NCI-H2029 treated with DMSO at 0.1 percent for 48 hours (cell line): ENCODE measurements at regions not wholly inside any gene's neighbourhood (a gene's known extent, or its start where the extent isn't known, plus 50 kb on each side); places are given as distances from the start of the nearest gene placed in this dataset.
"Not testable (repeated sequence)": the region's sequence is repeated elsewhere in the genome, so short reads cannot be mapped to it uniquely, and the experiment has no call there.

Experiments
- DNase-seq: peaks from one replicate; lab custom pipeline; 2025; lab: John Stamatoyannopoulos, UW

- DNase-seq, result no peak
Measured at GRCh38 chr4:77446601-77447000, 159.0 kb upstream of the CXCL13 start.

GRCh38 chr4:77449171-77449570 lies 156.4 kb upstream of the CXCL13 start:
- DNase-seq, result no peak

GRCh38 chr4:77450006-77450405 lies 155.6 kb upstream of the CXCL13 start:
- no peak for DNase-seq

GRCh38 chr4:77451530-77451929 lies 154.1 kb upstream of the CXCL13 start:
- DNase-seq, result no peak

- DNase-seq, result not testable (repeated sequence)
Measured at GRCh38 chr4:77452117-77452516, 153.5 kb upstream of the CXCL13 start.

GRCh38 chr4:77453911-77454310 lies 151.7 kb upstream of the CXCL13 start:
- no peak for DNase-seq

- no peak for DNase-seq
Measured at GRCh38 chr4:77454858-77455257, 150.8 kb upstream of the CXCL13 start.

- DNase-seq, result not testable (repeated sequence)
Measured at GRCh38 chr4:77464100-77464499, 141.5 kb upstream of the CXCL13 start.

- DNase-seq, result no peak
Measured at GRCh38 chr4:77465271-77465670, 140.3 kb upstream of the CXCL13 start.

GRCh38 chr4:77466430-77466829 lies 139.2 kb upstream of the CXCL13 start:
- no peak for DNase-seq

- DNase-seq, result no peak
Measured at GRCh38 chr4:77471821-77472495, 133.7 kb upstream of the CXCL13 start.

- DNase-seq, result peak; percentile 11
Measured at GRCh38 chr4:77473509-77473908, 132.1 kb upstream of the CXCL13 start.

GRCh38 chr4:77481856-77482255 lies 123.8 kb upstream of the CXCL13 start:
- no peak for DNase-seq

GRCh38 chr4:77488882-77489281 lies 116.7 kb upstream of the CXCL13 start:
- DNase-seq, result no peak

GRCh38 chr4:77493120-77493752 lies 112.4 kb upstream of the CXCL13 start:
- no peak for DNase-seq

- no peak for DNase-seq
Measured at GRCh38 chr4:77493829-77494551, 111.6 kb upstream of the CXCL13 start.

- no peak for DNase-seq
Measured at GRCh38 chr4:77496457-77496856, 109.2 kb upstream of the CXCL13 start.

GRCh38 chr4:77500801-77501200 lies 104.8 kb upstream of the CXCL13 start:
- DNase-seq, result no peak

- DNase-seq, result no peak
Measured at GRCh38 chr4:77501240-77501639, 104.4 kb upstream of the CXCL13 start.

- peak; percentile 7 for DNase-seq
Measured at GRCh38 chr4:77501851-77502250, 103.8 kb upstream of the CXCL13 start.

GRCh38 chr4:77504407-77504806 lies 101.2 kb upstream of the CXCL13 start:
- DNase-seq, result no peak

- no peak for DNase-seq
Measured at GRCh38 chr4:77505275-77505957, 100.2 kb upstream of the CXCL13 start.

GRCh38 chr4:77505958-77506319 lies 99.7 kb upstream of the CXCL13 start:
- DNase-seq, result no peak
